A673 (cell line): ENCODE measurements at regions not wholly inside any gene's neighbourhood (a gene's known extent, or its start where the extent isn't known, plus 50 kb on each side); places are given as distances from the start of the nearest gene placed in this dataset.
"Not testable (repeated sequence)": the region's sequence is repeated elsewhere in the genome, so short reads cannot be mapped to it uniquely, and the experiment has no call there.

Experiments used
- BruUV-seq: library from RNA; stranded (reverse); fragments of 400-500 nt; replicated peaks from 2 replicates; lab custom pipeline; 2021; lab: Mats Ljungman, UMichigan
- CTCF ChIA-PET: fragments of 300-600 bp; sonication (Branson Sonifier 250); formaldehyde crosslinking; loops from one replicate; lab custom pipeline; 2022; ENCODE audit warnings: antibody characterized with exemption; lab: Charles Lee
- POLR2A ChIA-PET: fragments of 300-600 bp; sonication (Branson Sonifier 250); formaldehyde crosslinking; loops from one replicate; lab custom pipeline; 2022; ENCODE audit warnings: antibody characterized with exemption; ENCODE audit not compliant: low non-redundant PET; lab: Charles Lee
- DNase-seq: peaks from one replicate; pipeline ENCODE4 v3.0.0-alpha.2; 2015; ENCODE audit warnings: low spot score
- H3K27ac ChIP-seq: fragments of 200-600 bp; sonication (generic); 2 replicates; pipeline ENCODE4 v1.5.1; 2016; ENCODE audit warnings: mixed run types, low read depth, mild to moderate bottlenecking, mixed read lengths, antibody characterized with exemption, low read length; ENCODE audit not compliant: poor library complexity, severe bottlenecking
- H3K27me3 ChIP-seq: fragments of 200-600 bp; sonication (generic); replicated peaks from 2 replicates; pipeline ENCODE4 v1.6.1; 2017; ENCODE audit warnings: mixed run types, low read depth, mild to moderate bottlenecking, mixed read lengths, antibody characterized with exemption, low read length; ENCODE audit not compliant: insufficient read depth, poor library complexity
- H3K36me3 ChIP-seq: fragments of 200-600 bp; sonication (generic); 2 replicates; pipeline ENCODE4 v1.6.1; 2016; ENCODE audit warnings: mixed run types, mild to moderate bottlenecking, mixed read lengths, antibody characterized with exemption, low read length; ENCODE audit not compliant: insufficient read depth, poor library complexity, severe bottlenecking
- H3K4me1 ChIP-seq: fragments of 200-600 bp; sonication (generic); 2 replicates; pipeline ENCODE4 v1.6.1; 2017; ENCODE audit warnings: mixed run types, mild to moderate bottlenecking, mixed read lengths, antibody characterized with exemption, low read length; ENCODE audit not compliant: insufficient read depth, poor library complexity, severe bottlenecking
- H3K4me3 ChIP-seq: fragments of 200-600 bp; sonication (generic); 2 replicates; pipeline ENCODE4 v1.5.1; 2016; ENCODE audit warnings: low read depth, mixed run types, mild to moderate bottlenecking, mixed read lengths, low read length; ENCODE audit not compliant: poor library complexity, severe bottlenecking
- H3K9me3 ChIP-seq: fragments of 200-600 bp; sonication (generic); 2 replicates; pipeline ENCODE4 v1.6.1; 2016; ENCODE audit warnings: mixed run types, low read depth, mild to moderate bottlenecking, mixed read lengths, antibody characterized with exemption, low read length; ENCODE audit not compliant: poor library complexity, severe bottlenecking
- CTCF ChIP-seq: fragments of 300-800, 200-600 bp; sonication (generic); conservative IDR thresholded peaks from 2 replicates; pipeline ENCODE4 v1.5.1; 2017; ENCODE audit warnings: low read depth, mild to moderate bottlenecking, antibody characterized with exemption, low read length, moderate library complexity, mixed read lengths
- EZH2 ChIP-seq: fragments of 200-600 bp; sonication (generic); IDR thresholded peaks from 2 replicates; pipeline ENCODE4 v1.6.1; 2017; ENCODE audit warnings: borderline replicate concordance, low read depth, mild to moderate bottlenecking, mixed read lengths, antibody characterized with exemption, low read length; ENCODE audit not compliant: poor library complexity, severe bottlenecking
- intact Hi-C: fragments of 100-400 bp; cut with micrococcal nuclease; formaldehyde crosslinking; loops from one replicate; pipeline ENCODE4 v1.10.0; 2022; ENCODE audit not compliant: unreplicated experiment

GRCh38 chr12:13328535-13328934, 132.0 kb downstream of the EMP1 start:
- no peak for TF ChIP-seq EZH2
- no peak for TF ChIP-seq CTCF
- H3K36me3 ChIP-seq: no peaks in the 10 kb centered on the region
- H3K27me3 ChIP-seq: peaks cover 24% of the 10 kb centered on the region
- no peaks in the 10 kb centered on the region for H3K9me3 ChIP-seq
- no peak for DNase-seq
- ChIA-PET POLR2A (no interaction called here), CTCF (no interaction called here)
- H3K4me1 ChIP-seq: no peaks in the 10 kb centered on the region
- BruUV-seq: no TSS peak
- intact Hi-C loops: no loop called here
- H3K27ac ChIP-seq: no peak overlapping the region
- H3K4me3 ChIP-seq: no peak overlapping the region

DNA sequence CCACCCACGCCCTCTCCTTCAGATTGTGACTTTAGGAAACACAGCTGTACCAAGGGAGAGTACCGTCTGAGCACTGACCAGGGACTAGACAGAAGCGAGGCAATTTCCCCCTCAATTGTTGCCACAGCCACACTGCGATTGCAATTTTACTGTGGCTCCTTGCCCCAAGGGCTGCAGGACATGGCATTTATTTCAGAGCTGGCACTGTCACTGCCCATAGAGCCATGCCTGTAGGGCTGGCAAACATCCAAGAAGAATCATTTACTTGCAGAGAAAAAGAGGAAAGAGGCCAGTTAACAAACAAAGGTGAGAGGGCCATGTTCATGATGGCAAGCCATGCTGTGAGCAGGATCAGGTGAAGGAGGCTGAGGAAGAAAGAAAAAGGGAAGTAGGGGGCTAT, 129.6 kb downstream of the EMP1 start:
- Histone ChIP-seq H3K27me3 (peaks cover 44% of the 10 kb centered on the region), H3K36me3 (no peaks in the 10 kb centered on the region), H3K4me3 (no peak overlapping the region), H3K9me3 (no peaks in the 10 kb centered on the region), H3K4me1 (no peaks in the 10 kb centered on the region), H3K27ac (no peak overlapping the region)
- POLR2A ChIA-PET: no interaction called here
- intact Hi-C loops: no loop called here
- CTCF ChIA-PET: no interaction called here
- DNase-seq: no peak
- TF ChIP-seq EZH2 (no peak), CTCF (no peak)
- BruUV-seq: no TSS peak

DNA sequence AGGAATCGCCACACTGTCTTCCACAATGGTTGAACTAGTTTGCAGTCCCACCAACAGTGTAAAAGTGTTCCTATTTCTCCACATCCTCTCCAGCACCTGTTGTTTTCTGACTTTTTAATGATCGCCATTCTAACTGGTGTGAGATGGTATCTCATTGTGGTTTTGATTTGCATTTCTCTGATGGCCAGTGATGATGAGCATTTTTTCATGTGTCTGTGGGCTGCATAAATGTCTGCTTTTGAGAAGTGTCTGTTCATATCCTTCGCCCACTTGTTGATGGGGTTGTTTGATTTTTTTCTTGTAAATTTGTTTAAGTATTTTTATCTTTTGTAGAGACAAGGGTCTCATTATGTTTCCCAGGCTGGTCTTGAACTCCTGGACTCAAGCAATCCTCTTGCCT, 128.5 kb downstream of the EMP1 start:
- H3K27me3 ChIP-seq: peaks cover 45% of the 10 kb centered on the region
- H3K9me3 ChIP-seq, H3K4me3 ChIP-seq, H3K36me3 ChIP-seq, DNase-seq, H3K27ac ChIP-seq, H3K4me1 ChIP-seq, BruUV-seq, POLR2A ChIA-PET, CTCF ChIA-PET, intact Hi-C loops: not testable (repeated sequence)

DNA sequence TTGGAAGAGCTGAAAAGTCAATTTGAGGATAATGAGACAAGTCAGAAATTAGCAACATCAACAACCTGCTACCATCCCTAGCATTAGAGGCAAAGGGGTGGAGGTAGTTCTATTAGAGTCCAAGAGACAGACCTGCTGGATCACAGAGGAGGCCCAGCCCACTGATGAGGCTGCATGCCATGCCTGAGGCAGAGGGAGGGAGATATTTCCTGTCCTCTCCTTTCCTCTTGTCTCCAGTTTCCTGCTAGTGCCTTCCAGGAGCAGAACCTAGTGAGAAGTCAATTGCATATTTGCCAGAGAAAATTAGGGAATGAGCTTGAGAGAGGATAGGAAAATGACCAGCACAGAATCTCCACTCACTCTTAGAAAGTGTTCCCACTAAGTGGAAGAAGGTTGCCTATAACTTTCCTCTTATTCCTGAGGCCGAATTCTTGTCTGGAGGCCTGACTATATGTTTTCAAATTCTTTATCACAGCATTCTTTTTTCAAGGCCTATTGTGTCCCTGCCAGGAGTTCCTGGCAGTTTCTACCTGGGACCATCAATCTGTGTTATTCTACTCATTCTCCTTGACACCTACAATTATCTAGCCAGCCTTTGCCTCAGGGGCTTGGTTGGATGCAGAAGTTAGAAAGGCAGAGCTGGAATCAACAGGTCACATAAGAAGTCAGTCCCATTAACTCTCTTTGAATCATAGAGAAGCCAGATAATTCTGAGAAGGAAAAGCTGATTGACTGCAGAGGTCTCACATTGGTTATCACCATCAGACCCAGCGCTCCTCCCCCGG, 121.9 kb downstream of the EMP1 start:
- Histone ChIP-seq H3K9me3 (no peaks in the 10 kb centered on the region), H3K4me3 (no peak overlapping the region), H3K4me1 (no peaks in the 10 kb centered on the region), H3K27me3 (peaks cover 73% of the 10 kb centered on the region), H3K27ac (no peak overlapping the region), H3K36me3 (no peaks in the 10 kb centered on the region)
- POLR2A ChIA-PET: no interaction called here
- intact Hi-C loops: no loop called here
- TF ChIP-seq CTCF (no peak), EZH2 (no peak)
- CTCF ChIA-PET: no interaction called here
- DNase-seq: no peak
- BruUV-seq: no TSS peak
